GM19452 (cell line): ENCODE measurements at regions not wholly inside any gene's neighbourhood (a gene's known extent, or its start where the extent isn't known, plus 50 kb on each side); places are given as distances from the start of the nearest gene placed in this dataset.
"Not testable (repeated sequence)": the region's sequence is repeated elsewhere in the genome, so short reads cannot be mapped to it uniquely, and the experiment has no call there.

Experiments
- ATAC-seq: cut with Tn5 transposase; IDR thresholded peaks from one replicate; pipeline ENCODE4 v1.9.1; 2021; ENCODE audit not compliant: unreplicated experiment

DNA sequence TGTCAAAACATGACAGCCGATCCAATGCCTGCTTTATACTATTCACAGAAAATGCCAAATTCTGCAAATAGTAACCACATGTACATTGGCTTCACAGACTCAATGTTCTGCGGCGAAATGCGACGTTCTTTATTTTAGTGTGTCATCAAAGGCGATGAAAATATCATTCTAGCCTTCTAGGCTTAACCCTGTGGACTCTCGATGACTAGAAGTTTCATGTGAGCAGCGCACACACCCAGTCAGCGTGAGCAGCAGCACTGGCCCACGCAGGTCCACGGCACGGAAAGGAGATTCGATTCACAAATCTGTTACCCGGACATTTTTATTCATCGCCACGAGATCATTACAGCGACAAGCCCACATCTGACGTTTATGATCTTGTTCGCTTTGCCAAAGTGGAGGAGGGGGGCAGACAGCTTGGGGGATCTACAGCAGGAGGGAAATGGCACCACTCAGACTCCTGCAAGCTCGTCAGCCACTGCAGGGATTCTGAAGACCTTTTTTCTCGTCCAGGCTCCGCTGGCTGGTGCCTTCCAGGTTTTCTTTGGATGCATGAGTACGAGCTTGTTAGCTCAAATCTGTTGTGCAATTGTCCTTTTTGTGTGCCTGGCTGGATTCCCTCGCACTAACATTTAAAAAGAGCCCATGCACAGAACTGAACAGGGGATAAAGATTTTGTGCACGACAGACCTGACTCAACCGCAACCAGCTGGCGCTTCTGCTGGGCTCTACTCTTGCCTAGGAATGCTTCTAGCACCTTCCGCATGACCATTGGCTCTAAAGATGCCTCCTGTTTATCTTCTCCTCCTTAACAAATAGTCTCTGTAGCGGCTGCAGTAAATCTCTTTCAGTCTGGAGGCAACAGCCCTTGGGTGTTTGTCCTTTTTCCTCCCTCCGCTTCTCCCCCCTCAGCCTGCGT lies 938.4 kb downstream of the MCTP2 start:
- no peak for ATAC-seq

DNA sequence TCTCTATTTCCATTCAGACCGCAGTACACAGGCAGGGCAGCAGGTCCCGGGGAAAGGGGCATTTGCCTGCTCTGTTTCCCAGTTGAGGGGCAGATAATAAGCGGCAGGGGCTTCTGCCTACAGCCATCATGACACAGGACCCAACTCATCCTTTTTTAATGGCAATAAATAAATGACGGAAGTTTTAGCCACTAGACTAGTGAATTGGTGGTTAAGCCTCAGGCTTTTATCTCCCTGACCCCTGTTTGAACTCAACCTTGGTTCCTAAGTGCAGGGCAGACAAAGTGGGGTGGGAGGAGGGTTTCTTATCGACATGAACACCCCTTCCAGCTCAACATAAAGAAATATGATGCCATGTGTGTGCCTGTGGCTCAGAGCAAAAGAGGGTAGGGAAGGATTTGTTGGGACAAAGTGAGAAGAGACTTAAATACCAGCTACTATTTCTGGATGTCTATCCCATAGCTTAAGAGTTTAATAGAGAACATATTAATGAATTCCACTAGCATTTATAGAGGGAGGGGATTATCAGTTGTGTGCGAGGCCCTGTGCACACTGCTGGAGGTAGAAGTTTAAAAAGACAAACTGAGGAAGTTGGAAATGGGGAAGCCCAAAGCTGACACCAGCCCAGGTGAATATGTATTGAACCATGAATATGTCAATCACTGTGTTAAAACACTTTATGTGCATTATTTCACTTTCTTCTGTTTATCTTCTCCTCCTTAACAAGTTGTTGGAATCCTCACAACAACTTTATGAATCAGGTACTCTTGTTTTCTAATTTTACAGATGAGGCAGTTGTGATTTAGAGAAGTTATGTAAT lies 939.4 kb downstream of the MCTP2 start:
- ATAC-seq = no peak

DNA sequence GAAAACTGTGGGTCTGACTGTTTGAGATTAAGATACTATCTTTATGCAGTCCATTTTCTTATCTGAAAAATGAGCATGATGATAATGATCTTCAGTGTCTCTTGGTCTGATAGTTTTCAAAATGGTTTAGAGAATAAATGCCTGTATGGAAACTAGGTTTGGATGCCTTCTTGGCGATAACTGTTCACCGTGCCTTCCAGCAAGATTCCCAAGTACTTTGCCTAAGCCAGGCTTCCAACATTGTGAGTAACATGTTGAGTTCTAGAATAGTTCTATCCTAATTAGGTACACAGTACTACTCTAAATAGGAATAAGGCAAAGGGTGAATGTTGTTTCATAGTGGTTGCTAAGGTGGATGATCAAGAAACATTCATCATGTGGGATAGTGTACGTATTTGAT lies 940.2 kb downstream of the MCTP2 start:
- ATAC-seq = no peak

- ATAC-seq = no peak
Observed at GRCh38 chr15:95174301-95175259, 943.2 kb downstream of the MCTP2 start.

- ATAC-seq = no peak
Observed at GRCh38 chr15:95175914-95176658, 944.7 kb downstream of the MCTP2 start.

DNA sequence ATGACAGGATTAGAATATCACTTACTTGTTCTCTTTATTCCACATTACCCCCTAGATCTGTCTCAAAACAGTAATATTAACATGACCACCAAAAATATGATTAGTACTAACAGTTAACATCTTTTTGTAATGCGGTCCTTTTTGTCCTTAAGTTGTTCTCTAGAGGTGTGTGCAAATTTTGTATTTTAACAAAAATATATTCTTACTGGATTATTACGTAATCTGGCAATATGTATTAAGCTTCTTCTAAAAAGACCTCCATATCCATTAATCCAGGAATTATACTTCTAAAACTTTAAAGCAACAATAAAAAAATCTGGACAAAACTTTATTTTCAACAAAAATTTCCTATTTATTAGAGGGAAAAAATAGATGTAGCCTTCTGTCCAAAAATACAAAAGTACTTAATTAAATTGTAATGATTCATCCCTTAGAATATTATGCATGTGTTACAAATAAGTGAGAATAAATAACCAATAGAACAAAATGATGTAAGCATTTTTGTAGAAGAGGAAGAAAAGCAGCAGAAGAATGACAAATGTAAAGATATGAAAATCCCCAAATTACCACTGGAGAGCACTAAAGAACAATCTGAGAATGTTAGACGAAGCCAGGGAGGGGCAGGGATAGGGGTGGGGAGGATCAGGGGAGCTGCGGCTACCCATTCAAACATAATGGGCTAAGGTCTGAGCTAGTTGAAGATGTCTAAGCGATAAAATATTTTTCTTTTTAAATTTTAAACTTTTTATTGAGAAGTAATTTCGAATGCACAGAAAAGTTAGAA lies 945.6 kb downstream of the MCTP2 start:
- ATAC-seq = no peak

DNA sequence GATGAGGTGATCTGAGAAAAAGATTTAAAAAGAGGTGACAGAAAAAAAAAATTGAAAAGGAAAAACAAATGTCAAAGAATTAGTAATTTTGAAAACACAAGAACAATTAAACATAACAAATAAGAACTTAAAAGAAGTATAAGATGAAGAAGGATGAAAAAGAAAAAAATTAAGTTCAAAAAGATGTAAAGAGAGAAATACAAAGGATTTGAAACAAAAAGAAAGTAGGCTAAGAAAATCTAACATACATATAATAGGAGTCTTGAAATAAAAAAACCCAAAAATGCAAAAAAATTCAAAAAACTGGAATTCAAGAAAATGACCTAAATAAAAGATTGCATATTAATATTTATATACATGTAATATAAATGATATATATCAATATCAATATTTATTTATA lies 949.2 kb downstream of the MCTP2 start:
- no peak for ATAC-seq

GRCh38 chr15:95182091-95182490 lies 950.7 kb downstream of the MCTP2 start:
- no peak for ATAC-seq

DNA sequence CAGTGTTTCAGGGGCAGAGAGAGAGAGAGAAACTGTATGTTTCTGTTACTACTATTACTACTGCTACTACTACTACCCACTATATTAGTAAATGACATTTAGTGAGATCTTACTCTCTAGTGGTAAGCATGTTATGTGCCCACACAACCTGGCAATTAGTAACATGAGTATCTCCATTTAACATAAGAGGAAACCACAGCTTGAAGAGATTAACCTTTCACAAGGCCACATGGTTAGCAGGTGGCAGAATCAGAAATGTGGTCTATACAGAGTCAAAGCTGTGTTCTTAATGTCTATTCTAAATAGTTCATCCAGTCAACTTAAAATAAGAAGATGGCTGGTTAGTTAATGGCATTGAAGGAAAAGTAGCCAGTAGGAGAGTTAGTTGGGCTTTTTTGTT lies 961.6 kb downstream of the MCTP2 start:
- ATAC-seq = no peak

- ATAC-seq = no peak
Observed at GRCh38 chr15:95194746-95195145, 963.4 kb downstream of the MCTP2 start.

DNA sequence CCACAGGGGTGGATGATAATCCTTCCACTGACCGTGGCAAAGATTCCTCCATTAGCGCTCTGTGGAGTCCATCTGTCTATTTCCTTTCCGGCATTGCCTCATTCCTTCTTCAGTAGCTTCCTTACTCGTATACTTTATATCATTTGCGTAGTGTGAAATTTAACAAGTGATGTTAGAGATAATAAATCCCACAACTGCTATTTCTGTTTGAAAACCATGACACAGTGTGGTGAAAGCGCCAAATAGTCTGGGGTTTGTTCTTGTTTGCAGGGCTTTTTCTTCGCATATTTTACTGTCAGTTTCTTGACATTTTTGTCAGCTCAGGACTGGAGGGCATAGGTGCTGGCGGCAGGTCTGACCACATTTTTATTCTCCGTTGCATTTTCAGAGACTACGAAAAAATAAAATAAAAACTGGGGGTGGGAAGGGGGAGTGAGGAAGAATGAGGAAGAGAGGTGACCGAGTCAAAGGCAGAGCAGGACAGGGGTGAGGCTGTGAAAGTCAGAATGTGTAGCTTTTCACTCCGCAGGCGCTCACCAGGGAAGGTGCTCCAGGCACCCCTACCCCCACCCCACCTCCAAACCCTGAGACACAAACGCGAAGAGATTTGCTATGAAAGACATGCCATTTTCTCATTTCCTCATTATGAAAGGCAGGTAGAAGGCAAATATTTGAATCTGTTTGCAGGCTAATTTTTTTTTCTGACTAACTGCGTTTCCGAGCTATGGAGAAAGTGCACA lies 965.0 kb downstream of the MCTP2 start:
- ATAC-seq = no peak

- ATAC-seq = no peak
Observed at GRCh38 chr15:95202569-95203349, 971.4 kb downstream of the MCTP2 start.

DNA sequence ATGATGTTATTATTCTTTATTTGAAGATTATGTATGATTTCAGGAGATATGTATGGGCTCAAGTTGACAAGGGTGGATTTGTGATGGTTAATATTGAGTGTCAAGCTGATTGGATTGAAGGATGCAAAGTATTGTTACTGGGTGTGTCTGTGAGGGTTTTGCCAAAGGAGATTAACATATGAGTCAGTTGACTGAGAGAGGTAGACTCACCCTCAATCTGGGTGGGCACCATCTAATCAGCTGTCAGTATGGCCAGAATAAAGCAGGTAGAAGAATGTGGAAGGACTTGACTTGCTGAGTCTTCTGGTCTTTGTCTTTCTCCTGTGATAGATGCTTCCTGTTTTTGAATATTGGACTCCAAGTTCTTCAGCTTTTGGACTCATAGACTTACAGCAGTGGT lies 973.7 kb downstream of the MCTP2 start:
- no peak for ATAC-seq

DNA sequence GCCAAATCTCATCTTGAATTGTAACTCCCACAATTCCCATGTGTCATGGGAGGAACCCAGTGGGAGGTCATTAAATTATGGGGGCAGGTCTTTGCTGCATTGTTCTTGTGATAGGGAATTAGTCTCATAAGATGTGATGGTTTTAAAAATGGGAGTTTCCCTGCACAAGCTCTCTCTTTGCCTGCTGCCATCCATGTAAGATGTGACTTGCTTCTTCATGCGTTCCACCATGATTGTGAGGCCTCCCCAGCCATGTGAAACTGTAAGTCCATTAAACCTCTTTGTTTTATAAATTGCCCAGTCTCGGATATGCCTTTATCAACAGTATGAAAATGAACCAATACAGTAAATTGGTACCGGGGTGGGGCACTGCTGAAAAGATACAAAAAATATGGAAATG lies 974.5 kb downstream of the MCTP2 start:
- ATAC-seq = not testable (repeated sequence)

- no peak for ATAC-seq
Observed at GRCh38 chr15:95208071-95208470, 976.7 kb downstream of the MCTP2 start.

GRCh38 chr15:95208988-95209387 lies 977.6 kb downstream of the MCTP2 start:
- ATAC-seq = no peak

DNA sequence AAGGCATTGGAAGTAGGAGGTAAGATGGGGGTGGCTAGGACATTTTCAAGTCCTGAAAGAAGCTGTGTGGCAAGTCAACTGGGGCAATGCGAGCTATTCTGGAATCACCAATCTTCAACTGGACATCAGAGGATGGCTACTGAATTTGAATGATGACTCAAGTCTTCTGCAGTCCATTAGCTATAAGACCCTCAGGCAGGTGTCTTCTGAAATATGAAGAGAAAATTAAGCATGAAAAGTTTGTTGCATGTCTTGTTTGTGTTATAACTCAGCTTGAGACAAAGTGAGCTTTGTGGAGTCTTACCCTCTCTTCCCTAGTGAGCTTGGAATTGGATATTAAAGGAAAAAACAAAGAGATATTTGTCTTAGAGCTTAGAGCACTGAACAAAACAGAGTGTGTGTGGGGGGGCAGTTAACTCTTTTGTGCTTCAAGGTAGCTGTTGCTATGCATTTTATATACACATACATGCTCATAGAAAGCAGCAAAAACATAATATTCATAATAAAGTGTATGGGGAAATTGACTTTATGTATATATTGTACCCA lies 979.1 kb downstream of the MCTP2 start:
- ATAC-seq = no peak

GRCh38 chr15:95215017-95215416 lies 983.7 kb downstream of the MCTP2 start:
- no peak for ATAC-seq
